Activated naive CD8-positive, alpha-beta T cell treated with anti-CD3 and anti-CD28 coated beads for 36 hours (primary cell): ENCODE measurements at regions not wholly inside any gene's neighbourhood (a gene's known extent, or its start where the extent isn't known, plus 50 kb on each side); places are given as distances from the start of the nearest gene placed in this dataset.
A peak's percentile ranks its signal among the peaks of the same experiment; 100 is the strongest.

ENCODE experiments used
- DNase-seq: peaks from one replicate; pipeline ENCODE4 v3.0.0; 2021
- H3K27ac Mint-ChIP-seq: one replicate; pipeline ENCODE4 v1.8.0; 2022; ENCODE audit warnings: mild to moderate bottlenecking, moderate library complexity, mixed read lengths
- H3K27me3 Mint-ChIP-seq: one replicate; pipeline ENCODE4 v1.8.0; 2022; ENCODE audit warnings: mild to moderate bottlenecking, mixed read lengths
- H3K36me3 Mint-ChIP-seq: one replicate; pipeline ENCODE4 v1.8.0; 2021; ENCODE audit warnings: mild to moderate bottlenecking, mixed read lengths
- H3K4me1 Mint-ChIP-seq: one replicate; pipeline ENCODE4 v1.8.0; 2021; ENCODE audit warnings: mixed read lengths
- H3K4me3 Mint-ChIP-seq: one replicate; pipeline ENCODE4 v1.8.0; 2022; ENCODE audit warnings: mild to moderate bottlenecking, moderate library complexity, mixed read lengths
- H3K9me3 Mint-ChIP-seq: one replicate; pipeline ENCODE4 v1.8.0; 2022; ENCODE audit warnings: mixed read lengths

DNA sequence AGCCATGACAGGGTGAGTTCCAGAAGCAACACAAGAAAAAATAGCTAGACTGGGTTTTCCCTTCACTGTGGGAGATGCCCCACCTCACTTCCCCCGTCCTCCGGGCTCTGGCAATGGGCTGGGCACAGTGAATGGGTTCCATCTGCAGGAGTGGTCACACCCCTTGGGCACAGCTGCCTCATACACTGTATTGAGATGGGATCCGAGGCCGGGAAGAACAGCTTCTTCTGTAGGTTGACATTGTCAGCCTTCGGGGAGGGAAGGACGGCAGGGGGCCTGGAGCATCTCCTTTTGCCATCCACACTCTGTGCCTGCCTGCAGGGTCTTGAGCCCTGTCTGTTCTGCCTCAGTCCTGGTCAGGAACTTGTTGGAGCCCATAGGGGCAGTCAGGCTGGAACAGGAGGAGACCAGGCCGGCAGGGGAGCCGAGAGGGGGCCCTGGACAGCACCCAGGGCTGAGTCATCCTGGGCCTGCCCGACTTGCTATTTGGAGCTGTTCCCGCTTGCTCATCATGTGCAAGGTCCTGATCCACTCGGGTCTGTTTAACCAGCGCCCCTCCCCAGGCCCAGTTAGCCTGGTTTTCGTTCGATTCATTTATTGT lies 286.7 kb downstream of the SEC14L1 start:
- peak overlapping the region; percentile 79 for H3K27ac Mint-ChIP-seq
- H3K4me1 Mint-ChIP-seq: peaks cover 68% of the 10 kb centered on the region
- no peak for DNase-seq
- H3K9me3 Mint-ChIP-seq: no peaks in the 10 kb centered on the region
- H3K4me3 Mint-ChIP-seq: no peak overlapping the region
- H3K36me3 Mint-ChIP-seq: no peaks in the 10 kb centered on the region
- no peaks in the 10 kb centered on the region for H3K27me3 Mint-ChIP-seq

DNA sequence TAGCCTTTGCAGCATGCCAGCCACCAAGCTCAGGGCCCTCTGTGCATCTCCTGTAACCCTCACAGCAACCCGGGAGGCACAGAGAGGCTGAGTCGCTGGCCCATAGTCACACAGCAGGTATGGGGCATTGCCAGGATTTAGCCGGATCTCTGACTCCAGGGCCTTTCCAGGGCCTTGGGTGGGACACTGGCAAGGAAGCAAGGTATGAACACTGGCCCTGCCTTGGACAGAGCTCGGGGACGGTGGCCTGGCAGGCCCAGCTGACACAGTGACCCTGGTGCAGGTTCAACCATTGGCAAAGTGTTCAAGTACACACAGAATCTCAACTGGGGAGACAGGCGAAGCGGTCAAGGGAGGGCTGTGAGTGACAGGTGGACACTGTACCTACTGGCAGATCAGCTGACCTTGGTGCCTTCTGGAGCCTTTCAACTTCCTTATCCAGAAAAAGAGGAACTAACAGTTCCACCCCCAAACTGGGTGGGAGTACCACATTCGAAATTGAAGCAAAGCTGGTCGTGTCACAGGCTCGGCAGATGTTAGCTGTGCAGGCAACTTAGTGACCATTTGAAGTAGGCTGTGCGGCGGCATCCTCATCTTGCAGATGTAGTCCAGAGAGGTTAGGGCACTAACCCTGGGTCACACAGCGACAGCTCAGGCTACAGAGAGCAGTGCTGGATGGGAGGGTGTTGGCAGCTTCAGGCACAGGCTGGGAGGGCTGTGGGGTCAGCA lies 287.4 kb downstream of the SEC14L1 start:
- Mint-ChIP-seq H3K4me1 (peaks cover 66% of the 10 kb centered on the region), H3K36me3 (no peaks in the 10 kb centered on the region), H3K9me3 (no peaks in the 10 kb centered on the region), H3K4me3 (no peak overlapping the region), H3K27me3 (no peaks in the 10 kb centered on the region), H3K27ac (peak overlapping the region; percentile 54)
- no peak for DNase-seq

DNA sequence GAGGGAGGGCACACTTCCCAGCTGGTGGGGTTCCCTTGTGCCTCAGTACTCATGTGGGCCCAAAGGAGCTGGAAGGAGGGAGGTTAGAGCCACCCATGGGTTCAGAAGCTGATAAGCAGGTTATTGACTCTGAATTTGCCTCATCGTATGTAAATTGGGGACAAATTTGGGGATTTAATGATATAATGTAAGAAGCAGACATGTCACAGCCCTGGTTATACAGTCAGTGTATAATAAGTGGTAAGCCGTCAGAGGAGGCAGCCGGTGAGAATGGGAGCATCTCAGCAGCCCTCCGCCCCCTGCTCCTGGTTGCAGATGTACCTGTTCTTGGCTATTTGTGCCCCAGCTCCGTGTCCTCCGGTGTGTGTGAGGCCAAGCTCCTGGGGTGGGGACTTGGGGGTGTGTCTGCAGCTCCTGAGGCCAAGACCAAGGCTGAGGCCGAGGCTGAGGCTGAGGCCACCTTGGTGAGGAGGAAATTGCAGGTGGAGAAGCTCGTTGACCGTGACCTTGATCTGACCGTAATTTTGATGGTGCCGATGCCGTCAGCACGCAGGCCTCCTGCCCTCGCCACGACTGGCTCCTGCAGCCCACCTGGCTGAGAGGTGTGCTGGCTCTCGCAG lies 288.1 kb downstream of the SEC14L1 start:
- H3K9me3 Mint-ChIP-seq: no peaks in the 10 kb centered on the region

DNA sequence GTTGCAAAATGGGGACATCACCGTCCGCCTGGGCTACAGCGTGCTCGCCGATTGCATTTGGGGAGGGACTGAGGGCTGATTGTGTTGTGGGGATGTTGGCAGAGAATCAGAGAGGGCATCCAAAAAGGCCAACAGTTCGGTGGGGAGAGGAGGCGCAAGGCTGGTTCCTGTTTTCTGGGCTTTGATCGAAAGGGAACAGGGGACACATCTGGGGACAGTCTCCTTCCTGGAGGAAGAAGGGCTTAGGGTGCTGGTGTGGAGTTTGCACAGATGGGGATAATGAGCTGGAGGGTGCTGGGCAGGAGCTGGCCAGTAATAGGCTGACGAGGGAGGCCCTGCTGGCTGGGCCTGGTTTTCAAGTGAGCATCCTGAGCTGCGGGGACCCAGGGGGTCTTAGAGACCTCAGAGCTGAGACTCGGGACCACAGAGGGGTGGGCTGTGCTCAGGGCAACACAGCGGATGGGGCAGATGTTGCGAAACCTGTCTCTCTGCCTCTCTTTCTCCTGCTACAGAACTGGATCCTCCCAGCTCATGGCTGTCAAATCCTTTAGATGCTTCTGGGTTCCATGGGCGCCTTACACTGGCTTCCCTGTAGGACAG lies 288.7 kb downstream of the SEC14L1 start:
- Mint-ChIP-seq H3K36me3 (peaks cover 2% of the 10 kb centered on the region), H3K4me3 (no peak overlapping the region), H3K27me3 (no peaks in the 10 kb centered on the region), H3K27ac (peak overlapping the region; percentile 39), H3K9me3 (no peaks in the 10 kb centered on the region), H3K4me1 (peaks cover 70% of the 10 kb centered on the region)
- DNase-seq: no peak

More for the DNA sequence above, 288.1 kb downstream of the SEC14L1 start:
- no peak for DNase-seq
- Mint-ChIP-seq H3K27ac (no peak overlapping the region), H3K36me3 (no peaks in the 10 kb centered on the region), H3K27me3 (no peaks in the 10 kb centered on the region), H3K4me3 (no peak overlapping the region), H3K4me1 (peaks cover 66% of the 10 kb centered on the region)

DNA sequence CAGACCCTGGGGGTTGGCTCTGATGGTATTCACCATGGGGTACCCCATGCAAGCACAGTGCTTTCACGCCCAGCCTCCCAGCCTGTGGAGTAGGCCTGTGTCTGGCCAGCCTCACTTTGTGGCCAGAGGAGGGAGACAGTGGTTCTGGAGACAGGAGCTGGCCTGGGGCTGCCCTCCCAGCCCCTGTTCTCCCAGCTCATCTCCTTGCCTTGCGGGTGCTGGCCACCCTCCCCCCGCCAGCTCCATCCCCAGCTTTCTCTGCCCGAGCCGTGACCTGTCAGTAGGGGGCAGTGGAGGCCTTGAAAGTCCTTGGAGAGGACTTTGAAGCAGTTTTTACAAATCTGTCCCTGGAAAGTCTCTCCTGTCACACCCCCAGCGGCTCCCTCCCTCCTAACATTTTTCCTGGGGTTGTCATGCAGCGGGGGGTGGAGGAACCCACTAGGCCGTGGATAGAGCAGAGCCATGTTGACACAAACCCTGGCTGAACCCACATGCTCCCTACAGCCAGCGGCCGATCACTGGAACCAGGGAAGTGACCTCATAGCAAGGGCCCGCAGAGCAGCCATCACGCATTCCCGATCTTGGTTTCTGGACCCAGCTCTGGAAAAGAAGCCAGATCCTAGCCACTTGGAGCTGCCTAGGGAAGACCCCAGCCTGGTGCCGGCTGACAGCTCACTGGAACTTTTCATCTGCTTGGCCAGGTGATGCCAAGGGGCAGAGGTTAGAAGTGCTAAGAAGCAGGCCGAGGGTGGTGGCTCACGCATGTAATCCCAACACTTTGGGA lies 289.4 kb downstream of the SEC14L1 start:
- H3K27me3 Mint-ChIP-seq: no peaks in the 10 kb centered on the region
- peaks cover 8% of the 10 kb centered on the region for H3K36me3 Mint-ChIP-seq
- H3K27ac Mint-ChIP-seq: peak overlapping the region; percentile 58
- peaks cover 74% of the 10 kb centered on the region for H3K4me1 Mint-ChIP-seq
- peak overlapping the region; percentile 32 for H3K4me3 Mint-ChIP-seq
- H3K9me3 Mint-ChIP-seq: no peaks in the 10 kb centered on the region
- DNase-seq: peak; percentile 82

DNA sequence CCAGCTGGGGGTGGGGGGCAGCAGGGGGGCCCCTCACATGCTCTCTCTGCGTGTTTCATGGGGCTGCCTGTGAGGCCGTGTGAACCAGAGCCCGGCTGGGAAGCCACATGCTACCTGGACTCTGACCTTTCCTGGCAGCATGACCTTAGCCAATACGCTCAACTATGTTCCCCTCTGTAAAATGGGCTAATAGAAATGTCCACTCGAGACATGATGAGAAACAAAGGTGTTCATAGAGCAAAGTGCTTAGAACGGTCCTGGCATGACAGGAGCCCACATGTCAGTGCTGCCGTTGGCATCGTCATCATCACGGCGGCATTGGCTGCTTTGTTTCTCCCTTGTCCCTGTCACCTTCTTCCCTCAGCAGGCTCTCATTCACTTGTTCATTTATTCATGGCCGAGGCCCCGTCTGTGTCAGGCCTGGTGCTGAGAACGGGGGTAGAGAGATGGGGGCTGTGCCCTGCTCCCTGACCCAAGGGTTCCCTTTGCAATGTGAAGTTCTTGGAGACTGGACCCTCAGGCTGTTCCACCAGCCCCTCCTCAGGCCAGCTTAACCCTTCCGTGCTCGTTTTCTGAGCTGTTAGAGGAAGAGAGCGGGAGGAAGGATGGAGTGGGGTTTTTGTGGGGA lies 291.4 kb downstream of the SEC14L1 start:
- Mint-ChIP-seq H3K4me3 (peak overlapping the region; percentile 92), H3K36me3 (peaks cover 10% of the 10 kb centered on the region), H3K4me1 (peaks cover 77% of the 10 kb centered on the region), H3K27ac (peak overlapping the region; percentile 97), H3K9me3 (no peaks in the 10 kb centered on the region), H3K27me3 (no peaks in the 10 kb centered on the region)
- no peak for DNase-seq

DNA sequence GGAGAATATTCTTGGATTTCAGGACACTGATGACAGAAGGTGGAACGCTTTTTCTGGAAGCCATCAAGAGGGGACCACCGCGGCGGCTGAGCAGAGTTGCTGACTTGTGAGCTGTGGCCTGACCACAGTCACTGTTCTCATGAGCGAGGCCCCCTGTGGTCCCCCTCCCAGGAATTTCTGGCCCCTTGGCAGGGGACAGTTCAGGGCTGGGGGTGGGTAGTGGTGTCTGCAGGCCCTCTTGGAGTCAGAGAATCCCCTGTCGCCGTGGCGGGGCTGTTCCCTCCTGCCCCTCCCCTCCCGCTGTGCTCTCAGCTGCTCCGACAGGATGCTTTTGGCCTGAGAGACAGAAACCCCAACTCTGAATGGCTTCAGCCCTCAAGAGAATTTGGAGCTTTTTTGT lies 292.0 kb downstream of the SEC14L1 start:
- H3K4me1 Mint-ChIP-seq: peaks cover 77% of the 10 kb centered on the region
- H3K9me3 Mint-ChIP-seq: no peaks in the 10 kb centered on the region
- no peaks in the 10 kb centered on the region for H3K27me3 Mint-ChIP-seq
- peak overlapping the region; percentile 92 for H3K4me3 Mint-ChIP-seq
- H3K36me3 Mint-ChIP-seq: peaks cover 10% of the 10 kb centered on the region
- no peak for DNase-seq
- peak overlapping the region; percentile 97 for H3K27ac Mint-ChIP-seq

DNA sequence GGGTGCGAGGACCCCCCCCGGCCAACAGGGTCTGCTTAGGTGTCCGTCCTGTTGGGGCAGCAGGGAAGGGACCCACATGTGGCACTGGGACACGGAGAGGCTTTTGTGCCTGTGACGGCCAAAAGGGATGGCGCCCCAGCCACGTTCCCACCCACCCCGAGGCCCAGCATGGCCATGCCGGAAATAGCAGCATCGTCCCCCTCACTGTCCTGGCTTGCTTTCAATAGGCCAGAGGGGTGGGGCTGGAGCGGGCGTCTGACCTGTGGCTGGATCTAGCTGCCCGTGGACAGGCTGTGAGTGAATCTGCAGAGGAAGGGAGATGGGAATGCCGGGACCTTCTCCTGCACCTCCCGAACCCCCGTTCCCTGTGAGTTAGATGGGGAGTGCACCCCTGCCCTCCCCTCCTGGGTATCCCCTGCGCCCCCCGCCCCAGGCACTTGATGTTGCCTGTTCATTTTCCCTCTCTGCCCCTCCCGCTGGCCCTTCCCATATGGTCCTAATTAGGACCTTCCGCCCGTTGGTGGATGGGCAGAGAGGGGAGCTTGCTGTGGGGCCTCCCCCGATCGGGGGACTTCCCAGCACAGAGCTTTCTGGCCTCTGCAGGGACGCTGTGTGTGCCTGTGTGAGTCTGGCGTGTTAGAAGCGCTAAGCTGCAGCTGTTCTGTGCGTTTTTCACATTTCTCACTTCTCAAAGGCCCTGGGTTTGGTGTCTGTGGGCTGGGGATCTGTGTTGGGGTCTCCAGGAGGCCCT lies 292.8 kb downstream of the SEC14L1 start:
- DNase-seq: peak; percentile 75
- Mint-ChIP-seq H3K4me3 (peak overlapping the region; percentile 92), H3K9me3 (no peaks in the 10 kb centered on the region), H3K27me3 (no peaks in the 10 kb centered on the region), H3K4me1 (peaks cover 77% of the 10 kb centered on the region), H3K36me3 (peaks cover 10% of the 10 kb centered on the region), H3K27ac (peak overlapping the region; percentile 97)

DNA sequence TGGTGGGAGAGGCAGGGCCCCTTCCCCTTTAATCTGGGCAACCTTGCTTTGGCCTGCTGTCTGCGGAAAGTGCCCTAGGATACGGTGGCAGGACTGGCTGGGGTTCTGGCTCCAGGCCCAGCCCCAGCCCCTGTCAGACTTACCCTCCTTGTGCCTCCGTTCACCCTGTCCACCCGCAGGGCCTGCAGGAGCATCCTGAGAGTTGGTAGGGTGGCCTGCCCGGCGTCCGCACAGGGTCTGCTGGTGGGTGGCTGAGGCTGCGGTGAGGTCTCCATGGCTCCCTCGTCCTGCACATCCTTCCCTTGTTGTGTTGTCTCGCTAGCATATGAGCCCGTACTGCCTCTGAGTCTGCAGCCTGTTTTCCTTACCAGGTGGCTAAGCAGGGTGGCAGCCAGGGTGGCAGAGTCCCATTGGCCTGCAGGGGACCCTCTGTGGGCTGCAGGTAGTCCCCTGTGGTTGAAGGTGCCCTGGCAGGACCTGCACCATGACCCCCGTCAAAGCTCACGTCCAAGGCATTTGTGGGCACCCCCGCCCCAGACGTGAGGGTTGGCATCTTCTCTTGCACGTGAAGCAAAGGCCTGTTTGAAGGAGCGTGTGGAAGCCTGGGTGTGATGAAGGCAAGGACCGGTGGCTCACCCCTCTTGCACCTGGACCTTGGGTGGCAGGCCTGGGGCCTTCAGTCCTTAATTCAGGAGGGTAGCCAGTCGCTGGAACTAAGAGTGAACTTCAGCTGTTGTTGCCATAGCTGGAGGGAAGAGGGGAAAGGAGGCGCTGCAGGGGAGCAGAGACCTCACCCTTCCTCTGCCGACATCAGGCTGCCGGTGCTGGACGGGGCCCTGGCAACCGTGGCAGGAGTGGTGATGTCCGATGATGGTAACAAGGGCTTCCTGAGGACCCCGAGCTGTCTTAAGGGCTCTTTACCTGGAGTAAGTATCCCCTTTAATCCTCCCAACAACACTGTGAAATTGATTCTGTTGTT lies 293.7 kb downstream of the SEC14L1 start:
- H3K36me3 Mint-ChIP-seq: peaks cover 10% of the 10 kb centered on the region
- H3K4me1 Mint-ChIP-seq: peaks cover 78% of the 10 kb centered on the region
- peak overlapping the region; percentile 92 for H3K4me3 Mint-ChIP-seq
- no peaks in the 10 kb centered on the region for H3K27me3 Mint-ChIP-seq
- peak overlapping the region; percentile 97 for H3K27ac Mint-ChIP-seq
- H3K9me3 Mint-ChIP-seq: no peaks in the 10 kb centered on the region
- no peak for DNase-seq

DNA sequence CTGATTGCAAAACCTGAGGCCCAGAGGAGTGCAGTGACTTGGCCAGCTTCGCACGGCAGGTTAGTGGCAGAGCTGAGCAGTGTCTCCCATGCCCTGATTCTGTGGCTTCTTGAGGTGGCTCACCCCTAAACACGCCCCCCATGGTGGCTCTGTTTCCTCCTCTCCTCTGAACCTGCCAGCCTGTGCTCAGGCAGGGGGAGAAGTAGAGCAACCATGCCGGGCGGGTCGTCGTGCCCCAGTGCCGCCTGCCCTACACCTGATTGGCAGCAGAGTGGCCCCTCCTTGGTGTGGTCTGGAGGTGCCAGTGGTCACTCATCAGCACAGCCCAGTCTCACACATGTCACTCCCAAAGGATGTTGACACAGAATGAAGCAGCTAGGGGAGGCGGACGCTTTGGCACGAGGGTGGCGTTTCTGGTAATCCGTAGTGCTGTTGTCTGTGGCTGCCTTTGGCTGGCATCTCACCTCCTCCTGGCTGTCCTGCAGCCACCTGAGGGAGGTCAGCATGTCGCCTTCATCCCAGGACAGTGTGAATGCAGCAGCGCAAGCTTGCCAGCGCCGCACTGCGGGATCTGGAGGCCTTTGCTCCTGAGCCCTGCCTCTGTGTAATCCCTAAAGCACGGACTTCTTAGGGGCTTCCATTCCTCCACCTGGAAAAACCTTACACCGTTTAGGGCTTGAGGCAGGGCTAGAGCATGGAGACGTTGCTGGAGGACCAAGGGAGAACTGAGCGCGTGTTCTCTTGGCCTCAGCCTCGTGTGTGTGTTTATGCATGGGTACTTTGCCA lies 294.7 kb downstream of the SEC14L1 start:
- no peaks in the 10 kb centered on the region for H3K9me3 Mint-ChIP-seq
- peaks cover 10% of the 10 kb centered on the region for H3K36me3 Mint-ChIP-seq
- no peak for DNase-seq
- H3K4me3 Mint-ChIP-seq: peak overlapping the region; percentile 92
- no peaks in the 10 kb centered on the region for H3K27me3 Mint-ChIP-seq
- H3K4me1 Mint-ChIP-seq: peaks cover 80% of the 10 kb centered on the region
- H3K27ac Mint-ChIP-seq: peak overlapping the region; percentile 97

DNA sequence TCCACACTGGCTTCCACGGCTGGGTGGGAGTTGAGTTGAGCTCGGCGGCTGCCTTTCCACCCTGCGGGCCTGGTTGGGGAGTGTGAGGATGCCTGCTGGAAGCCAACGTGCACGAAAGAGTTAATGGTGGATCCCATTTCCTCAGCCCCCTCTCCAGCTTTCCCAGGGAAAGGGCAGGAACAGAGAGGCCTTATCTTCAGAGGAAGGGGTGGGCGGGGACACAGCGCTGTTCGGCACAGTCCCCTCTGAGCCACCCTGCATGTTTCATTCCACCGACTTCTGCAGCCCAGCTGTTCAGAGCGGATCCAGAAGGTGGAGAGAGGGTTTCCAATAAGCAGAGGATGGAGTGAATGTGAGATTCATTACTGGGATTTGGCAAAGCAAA lies 295.3 kb downstream of the SEC14L1 start:
- no peaks in the 10 kb centered on the region for H3K27me3 Mint-ChIP-seq
- peaks cover 80% of the 10 kb centered on the region for H3K4me1 Mint-ChIP-seq
- H3K4me3 Mint-ChIP-seq: peak overlapping the region; percentile 92
- no peak for DNase-seq
- peak overlapping the region; percentile 97 for H3K27ac Mint-ChIP-seq
- peaks cover 10% of the 10 kb centered on the region for H3K36me3 Mint-ChIP-seq
- H3K9me3 Mint-ChIP-seq: no peaks in the 10 kb centered on the region

DNA sequence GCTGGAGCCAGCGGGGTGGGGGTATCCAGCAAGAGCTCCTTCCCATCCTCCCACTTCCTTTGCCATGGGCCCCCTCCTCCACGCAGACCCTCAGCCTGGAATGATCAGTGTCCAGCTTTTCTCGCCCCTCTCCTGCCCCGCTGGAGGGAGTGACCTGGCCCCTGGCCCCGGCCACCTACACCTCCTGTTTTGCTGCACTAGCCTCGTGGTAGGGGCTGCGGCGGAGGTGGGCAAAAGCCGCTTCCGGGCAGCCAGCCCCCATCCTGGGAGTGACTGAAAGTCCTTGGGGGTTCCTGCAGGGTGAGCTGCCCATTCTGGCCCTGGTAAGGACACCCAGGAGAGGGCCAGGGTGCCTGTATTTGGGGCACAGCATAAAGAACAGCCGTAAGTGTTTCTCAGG lies 295.7 kb downstream of the SEC14L1 start:
- Mint-ChIP-seq H3K9me3 (no peaks in the 10 kb centered on the region), H3K4me3 (peak overlapping the region; percentile 92), H3K4me1 (peaks cover 80% of the 10 kb centered on the region), H3K27ac (peak overlapping the region; percentile 97), H3K27me3 (no peaks in the 10 kb centered on the region), H3K36me3 (peaks cover 10% of the 10 kb centered on the region)
- no peak for DNase-seq
